ENCODE measurements at regions not wholly inside any gene's neighbourhood (a gene's known extent, or its start where the extent isn't known, plus 50 kb on each side); places are given as distances from the start of the nearest gene placed in this dataset.

- Histone ChIP-seq H3K9me3 (no peaks in the 10 kb centered on the region), H3K27me3 (no peaks in the 10 kb centered on the region), H3K27ac (no peak overlapping the region), H3K4me3 (no peak overlapping the region), H3K4me1 (no peaks in the 10 kb centered on the region), H3K36me3 (no peaks in the 10 kb centered on the region)
- in situ Hi-C loops (cut with MboI; ENCODE audit: low pct_ligation_motif_present in 1 of 4, low pct_unique_long_range_greater_than_20kb in 1 of 4, low sequenced_read_pairs in 3 of 4) = no loop called here
- 71% methylated on average over 1 of the region's 2 CpGs; no CpG with 5 or more reads in 1 of the 2 donors for WGBS, 2 donors (ENCODE audit: low coverage in 1 of 2)
- TF ChIP-seq EP300 (IDR thresholded peaks at IDR 0.05; ENCODE audit: low read depth) (no peak), POLR2A (IDR thresholded peaks at IDR 0.05) (no peak), POLR2AphosphoS5 (IDR thresholded peaks at IDR 0.05) (no peak)
- TF ChIP-seq, protein P1, sequence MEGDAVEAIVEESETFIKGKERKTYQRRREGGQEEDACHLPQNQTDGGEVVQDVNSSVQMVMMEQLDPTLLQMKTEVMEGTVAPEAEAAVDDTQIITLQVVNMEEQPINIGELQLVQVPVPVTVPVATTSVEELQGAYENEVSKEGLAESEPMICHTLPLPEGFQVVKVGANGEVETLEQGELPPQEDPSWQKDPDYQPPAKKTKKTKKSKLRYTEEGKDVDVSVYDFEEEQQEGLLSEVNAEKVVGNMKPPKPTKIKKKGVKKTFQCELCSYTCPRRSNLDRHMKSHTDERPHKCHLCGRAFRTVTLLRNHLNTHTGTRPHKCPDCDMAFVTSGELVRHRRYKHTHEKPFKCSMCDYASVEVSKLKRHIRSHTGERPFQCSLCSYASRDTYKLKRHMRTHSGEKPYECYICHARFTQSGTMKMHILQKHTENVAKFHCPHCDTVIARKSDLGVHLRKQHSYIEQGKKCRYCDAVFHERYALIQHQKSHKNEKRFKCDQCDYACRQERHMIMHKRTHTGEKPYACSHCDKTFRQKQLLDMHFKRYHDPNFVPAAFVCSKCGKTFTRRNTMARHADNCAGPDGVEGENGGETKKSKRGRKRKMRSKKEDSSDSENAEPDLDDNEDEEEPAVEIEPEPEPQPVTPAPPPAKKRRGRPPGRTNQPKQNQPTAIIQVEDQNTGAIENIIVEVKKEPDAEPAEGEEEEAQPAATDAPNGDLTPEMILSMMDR (IDR thresholded peaks at IDR 0.05) = no peak
- intact Hi-C loops (cut with DNase I; ENCODE audit: low total_unique reads) = no loop called here
- DNase-seq = no peak
Observed at GRCh38 chr4:103867311-103867710, 147.5 kb upstream of the TACR3 start.

- Histone ChIP-seq H3K4me3 (no peak overlapping the region), H3K4me1 (no peaks in the 10 kb centered on the region), H3K36me3 (no peaks in the 10 kb centered on the region), H3K27ac (no peak overlapping the region), H3K27me3 (no peaks in the 10 kb centered on the region), H3K9me3 (no peaks in the 10 kb centered on the region)
- in situ Hi-C loops (cut with MboI; ENCODE audit: low pct_ligation_motif_present in 1 of 4, low pct_unique_long_range_greater_than_20kb in 1 of 4, low sequenced_read_pairs in 3 of 4) = no loop called here
- no peak for DNase-seq
- intact Hi-C loops (cut with DNase I; ENCODE audit: low total_unique reads) = no loop called here
- TF ChIP-seq, protein P1 (IDR thresholded peaks at IDR 0.05) = no peak
- TF ChIP-seq POLR2A (IDR thresholded peaks at IDR 0.05) (no peak), EP300 (IDR thresholded peaks at IDR 0.05; ENCODE audit: low read depth) (no peak), POLR2AphosphoS5 (IDR thresholded peaks at IDR 0.05) (no peak)
Observed at GRCh38 chr4:103853627-103854026, 133.8 kb upstream of the TACR3 start.

GRCh38 chr4:103853146-103853545 is 133.4 kb upstream of the TACR3 start:
- in situ Hi-C loops (cut with MboI; ENCODE audit: low pct_ligation_motif_present in 1 of 4, low pct_unique_long_range_greater_than_20kb in 1 of 4, low sequenced_read_pairs in 3 of 4) = no loop called here
- H3K36me3 ChIP-seq = no peaks in the 10 kb centered on the region
- 55 to 78% methylated on average over 3 of the region's 3 CpGs for WGBS, 2 donors (ENCODE audit: low coverage in 1 of 2)

DNA sequence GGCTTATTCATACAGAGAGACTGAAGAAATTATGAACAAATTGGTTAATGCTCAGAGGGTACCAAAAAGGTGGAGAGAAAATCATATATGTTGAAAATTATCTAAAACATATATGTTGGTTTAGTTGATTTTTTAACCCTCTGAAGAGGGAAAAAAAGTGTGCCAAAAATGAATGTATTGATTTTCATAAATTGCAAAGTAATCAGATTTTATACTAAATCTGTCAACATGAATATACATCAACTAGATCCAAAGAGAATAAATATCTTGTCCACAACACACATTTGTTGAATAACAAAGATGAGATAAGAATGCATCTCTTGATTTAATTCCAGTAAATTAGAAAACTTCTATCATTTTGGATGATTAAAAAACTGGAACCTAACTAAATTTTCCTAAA is 125.3 kb upstream of the TACR3 start:
- no peaks in the 10 kb centered on the region for H3K36me3 ChIP-seq
- H3K27ac ChIP-seq = no peak overlapping the region
- H3K4me3 ChIP-seq = no peak overlapping the region
- H3K9me3 ChIP-seq = peaks cover 0 to 7% of the 10 kb centered on the region in 2 donors
- H3K27me3 ChIP-seq = no peaks in the 10 kb centered on the region
- in situ Hi-C loops (cut with MboI; ENCODE audit: low pct_ligation_motif_present in 1 of 4, low pct_unique_long_range_greater_than_20kb in 1 of 4, low sequenced_read_pairs in 3 of 4) (no loop called here), intact Hi-C loops (cut with DNase I; ENCODE audit: low total_unique reads) (no loop called here)
- no peak for TF ChIP-seq EP300 (IDR thresholded peaks at IDR 0.05; ENCODE audit: low read depth)
- TF ChIP-seq, protein P1 (IDR thresholded peaks at IDR 0.05) = no peak
- TF ChIP-seq POLR2AphosphoS5 (IDR thresholded peaks at IDR 0.05) = no peak
- no peak for TF ChIP-seq POLR2A (IDR thresholded peaks at IDR 0.05)
- DNase-seq = no peak
- H3K4me1 ChIP-seq = no peaks in the 10 kb centered on the region

More at GRCh38 chr4:103853146-103853545, 133.4 kb upstream of the TACR3 start:
- H3K9me3 ChIP-seq = peaks cover 0 to 3% of the 10 kb centered on the region in 2 donors
- no peak overlapping the region for H3K4me3 ChIP-seq
- no peak for DNase-seq
- no peak overlapping the region for H3K27ac ChIP-seq
- no peaks in the 10 kb centered on the region for H3K27me3 ChIP-seq
- H3K4me1 ChIP-seq = no peaks in the 10 kb centered on the region
- intact Hi-C loops (cut with DNase I; ENCODE audit: low total_unique reads) = no loop called here
- TF ChIP-seq POLR2AphosphoS5 (IDR thresholded peaks at IDR 0.05) = no peak
- no peak for TF ChIP-seq POLR2A (IDR thresholded peaks at IDR 0.05)
- TF ChIP-seq, protein P1 (IDR thresholded peaks at IDR 0.05) = no peak
- TF ChIP-seq EP300 (IDR thresholded peaks at IDR 0.05; ENCODE audit: low read depth) = no peak

Data from transverse colon (tissue), 4 donors.